NCI-H526 treated with DMSO at 0.1 percent for 48 hours (cell line): ENCODE measurements at regions not wholly inside any gene's neighbourhood (a gene's known extent, or its start where the extent isn't known, plus 50 kb on each side); places are given as distances from the start of the nearest gene placed in this dataset.

Experiments
- DNase-seq: peaks from one replicate; lab custom pipeline; 2025; lab: John Stamatoyannopoulos, UW

DNA sequence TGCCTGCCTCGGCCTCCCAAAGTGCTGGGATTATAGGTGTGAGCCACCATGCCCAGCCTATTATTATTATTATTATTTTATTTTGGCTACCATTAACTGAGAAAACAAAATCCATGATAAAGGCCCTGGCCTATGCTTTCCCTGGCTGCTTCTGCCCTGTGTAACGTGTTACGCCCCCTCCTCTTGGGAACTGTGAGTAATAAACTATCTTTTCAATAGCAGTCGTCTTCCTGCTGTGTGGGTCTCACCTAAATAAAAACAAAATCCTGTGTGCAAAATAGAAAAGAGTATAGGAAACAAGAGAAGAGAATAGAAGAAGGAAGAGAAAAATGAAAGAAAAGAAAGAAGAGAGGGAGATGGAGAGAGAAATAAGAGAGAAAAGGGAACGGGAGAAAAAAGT is 237.0 kb downstream of the MIAT start:
- DNase-seq, result no peak

DNA sequence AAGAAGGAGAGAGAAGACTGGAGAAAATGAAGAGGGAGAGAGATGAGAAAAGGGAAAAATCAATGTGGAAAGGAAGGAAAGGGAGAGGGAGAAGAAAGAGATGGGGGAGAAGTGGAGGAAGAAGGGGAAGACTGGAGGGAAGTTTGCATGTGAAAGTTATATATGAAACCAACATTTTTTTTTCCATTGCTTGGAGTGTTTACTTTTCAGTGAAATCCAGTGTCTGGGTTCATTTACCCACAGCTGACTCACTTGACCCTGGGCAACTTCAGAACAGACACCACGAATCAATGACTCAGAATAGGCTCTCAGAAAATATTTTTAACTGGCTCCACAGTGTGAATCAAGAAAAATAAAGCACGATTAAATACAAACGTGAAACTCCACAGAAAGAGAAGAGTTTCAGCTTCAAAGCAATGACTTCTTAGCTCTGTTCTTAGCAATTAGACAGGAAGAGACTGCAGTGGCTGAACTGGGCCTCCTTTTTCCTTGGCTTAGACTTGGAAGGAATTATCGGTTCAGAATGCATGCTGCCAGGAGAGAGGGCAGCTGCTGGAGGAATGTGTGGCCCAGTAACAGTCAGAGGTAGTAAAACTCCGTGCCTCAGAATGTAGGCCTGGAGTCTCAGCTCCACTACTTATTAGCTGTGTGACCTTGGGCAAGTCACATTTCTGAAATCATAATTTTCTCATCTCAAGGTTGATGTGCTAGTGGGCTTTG is 237.5 kb downstream of the MIAT start:
- DNase-seq, result no peak

DNA sequence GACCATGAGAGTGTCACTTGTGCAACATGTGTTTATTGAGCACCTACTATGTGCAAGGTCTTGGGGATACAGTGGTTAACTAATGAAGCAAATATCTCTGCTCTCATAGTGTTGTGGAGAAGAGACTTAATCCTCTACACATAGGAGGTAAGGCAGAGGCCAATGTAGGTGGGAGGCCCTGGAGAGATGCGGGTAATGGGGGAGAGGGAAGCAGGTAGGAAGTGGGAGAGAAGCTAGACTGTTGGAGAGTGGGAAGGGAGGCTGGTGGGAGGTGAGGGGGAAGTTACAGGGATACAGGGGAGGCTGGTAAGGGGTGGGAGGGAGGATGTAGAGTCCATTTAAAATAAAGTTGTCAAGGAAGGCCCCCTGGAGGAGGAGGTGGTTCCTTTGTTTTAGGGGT is 240.0 kb downstream of the MIAT start:
- DNase-seq, result no peak

DNA sequence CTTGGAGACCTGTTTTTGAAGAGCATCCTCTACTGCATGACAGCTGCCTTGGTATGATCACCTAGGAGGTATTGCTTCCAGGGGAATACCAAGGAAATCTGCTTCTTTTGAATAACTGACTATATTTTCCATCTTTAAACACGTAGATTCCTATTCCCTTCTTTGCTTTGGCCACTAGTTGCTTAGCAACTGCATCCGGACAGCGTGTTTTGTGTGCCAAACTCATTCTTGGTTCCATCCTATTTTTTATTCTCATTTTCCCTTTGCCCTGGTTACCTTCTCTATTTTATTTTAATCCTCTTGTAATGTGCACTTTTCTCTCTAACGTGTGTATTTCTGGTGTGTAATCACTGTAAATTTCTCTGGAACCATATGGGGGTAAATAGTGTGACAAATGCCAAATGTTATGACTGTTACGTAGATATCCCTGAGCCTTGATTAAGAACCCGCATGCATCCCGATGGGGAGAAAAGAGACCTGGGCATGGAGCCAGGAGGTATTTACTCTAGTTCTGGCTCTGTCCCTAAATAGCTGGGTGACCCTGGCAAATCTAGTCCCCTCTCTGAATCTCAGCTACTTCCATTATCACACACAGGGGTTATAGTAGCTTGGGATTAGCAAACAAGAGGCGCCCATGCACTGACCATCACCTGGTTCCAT is 241.7 kb downstream of the MIAT start:
- DNase-seq, result no peak

DNA sequence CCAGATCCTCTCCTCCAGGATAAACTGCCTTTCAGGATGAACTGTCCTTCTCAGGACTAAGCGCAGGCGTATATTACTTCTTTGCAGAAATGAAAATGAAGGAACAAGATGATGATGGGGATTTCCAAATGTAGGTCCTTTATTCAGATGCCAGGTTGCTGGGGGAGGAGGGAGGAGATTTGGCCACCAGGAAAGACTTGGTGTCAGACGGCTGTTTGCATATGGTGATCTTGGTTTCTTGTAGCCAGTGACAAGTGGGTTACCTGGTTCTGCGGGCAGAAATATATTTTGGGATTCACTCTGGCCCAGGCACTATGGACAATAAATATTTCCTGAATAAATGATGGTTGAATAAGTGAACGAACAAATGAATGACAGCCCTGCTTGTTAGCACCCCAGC is 243.4 kb downstream of the MIAT start:
- no peak for DNase-seq

DNA sequence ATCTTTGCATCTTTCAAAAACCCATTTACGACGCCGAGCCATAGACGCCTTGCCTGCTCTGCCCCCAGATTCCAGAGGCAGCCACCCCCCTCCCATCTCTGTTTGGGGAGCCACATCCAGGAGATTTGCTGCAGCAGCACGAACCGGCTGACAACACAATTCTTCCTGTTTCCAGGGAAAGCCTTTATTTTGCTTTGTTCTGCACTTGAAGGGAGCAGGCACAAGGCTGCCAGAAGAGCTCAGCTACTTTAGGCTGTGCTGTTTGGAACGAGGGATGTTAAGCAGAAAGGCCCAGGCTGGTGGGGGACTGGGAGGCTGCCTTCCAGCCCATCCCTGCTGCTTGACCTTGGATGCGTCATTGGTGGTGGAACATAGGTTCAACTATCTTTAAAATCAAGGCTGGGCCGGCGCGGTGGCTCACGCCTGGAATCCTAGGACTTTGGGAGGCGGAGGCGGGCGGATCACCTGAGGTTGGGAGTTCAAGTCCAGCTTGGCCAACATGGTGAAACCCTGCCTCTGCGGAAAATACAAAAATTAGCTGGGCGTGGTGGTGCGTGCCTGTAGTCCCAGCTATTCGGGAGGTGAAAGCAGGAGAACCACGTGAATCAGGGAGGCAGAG is 243.9 kb downstream of the MIAT start:
- no peak for DNase-seq

DNA sequence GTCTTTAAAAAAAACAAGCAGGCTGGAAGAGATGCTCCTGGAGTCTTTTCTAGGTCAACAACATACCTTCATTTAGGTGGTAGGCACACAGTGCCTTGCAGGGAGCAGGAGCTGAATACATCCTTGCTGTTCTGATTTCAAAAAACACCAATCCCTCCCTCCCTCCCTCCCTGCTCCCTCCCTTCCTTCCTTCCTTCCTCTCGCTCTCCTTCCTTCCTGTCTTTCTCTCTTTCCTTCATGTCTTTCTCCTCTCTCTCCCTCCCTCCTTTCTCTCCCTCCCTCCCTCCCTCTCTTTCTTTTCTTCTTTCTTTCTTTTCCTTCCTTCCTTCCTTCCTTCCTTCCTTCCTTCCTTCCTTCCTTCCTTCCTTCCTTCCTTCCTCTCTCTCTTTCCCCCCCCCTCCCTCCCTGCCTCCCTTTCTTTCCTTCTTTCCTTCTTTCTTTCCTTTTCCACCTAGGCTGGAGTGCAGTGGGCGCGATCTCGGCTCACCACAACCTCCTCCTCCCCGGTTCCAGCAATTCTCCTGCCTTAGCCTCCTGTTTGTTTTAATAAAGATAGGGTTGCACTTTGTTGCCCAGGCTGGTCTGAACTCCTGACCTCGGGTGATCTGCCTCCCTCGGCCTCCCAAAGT is 245.1 kb downstream of the MIAT start:
- no peak for DNase-seq

DNA sequence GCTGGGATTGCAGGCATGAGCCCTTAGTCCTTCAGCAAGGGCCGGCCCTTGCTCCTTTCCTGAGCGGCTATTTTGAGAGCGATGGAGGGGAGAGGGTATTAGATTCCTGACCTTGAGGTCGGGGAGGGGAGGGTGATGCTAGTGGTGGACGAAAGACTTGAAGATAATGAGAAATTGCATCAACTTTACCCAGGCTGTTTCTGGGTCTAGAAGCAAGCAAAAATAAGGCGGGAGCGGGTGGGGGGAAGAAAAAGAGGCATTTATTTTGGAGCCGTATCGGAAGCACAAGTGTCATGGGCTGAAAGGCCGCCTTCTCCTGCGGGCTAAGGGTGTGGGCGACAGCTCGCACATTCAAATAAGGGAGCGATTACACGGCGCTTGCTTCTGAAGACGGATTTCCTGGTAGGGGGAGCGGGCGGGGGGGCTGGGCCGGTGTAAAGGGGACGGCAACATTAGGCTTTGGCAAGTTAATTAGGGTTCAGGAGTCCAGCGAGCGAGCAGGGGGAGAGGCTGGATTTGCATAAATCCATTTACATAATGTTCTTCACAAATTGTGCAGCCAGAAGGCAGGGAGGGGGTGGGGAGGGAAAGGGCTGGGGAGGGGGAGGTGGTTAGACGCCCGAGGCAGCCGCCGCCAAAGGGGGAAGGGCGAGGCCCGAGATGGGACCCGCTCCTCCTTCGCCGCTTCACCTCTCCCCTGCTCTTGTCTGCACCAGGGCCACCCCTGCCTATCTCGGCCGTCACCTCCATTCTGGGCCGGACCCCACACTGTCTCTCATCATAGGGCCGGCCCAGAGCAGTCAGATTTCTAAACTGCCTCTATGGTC is 245.9 kb downstream of the MIAT start:
- DNase-seq, result peak; percentile 94

DNA sequence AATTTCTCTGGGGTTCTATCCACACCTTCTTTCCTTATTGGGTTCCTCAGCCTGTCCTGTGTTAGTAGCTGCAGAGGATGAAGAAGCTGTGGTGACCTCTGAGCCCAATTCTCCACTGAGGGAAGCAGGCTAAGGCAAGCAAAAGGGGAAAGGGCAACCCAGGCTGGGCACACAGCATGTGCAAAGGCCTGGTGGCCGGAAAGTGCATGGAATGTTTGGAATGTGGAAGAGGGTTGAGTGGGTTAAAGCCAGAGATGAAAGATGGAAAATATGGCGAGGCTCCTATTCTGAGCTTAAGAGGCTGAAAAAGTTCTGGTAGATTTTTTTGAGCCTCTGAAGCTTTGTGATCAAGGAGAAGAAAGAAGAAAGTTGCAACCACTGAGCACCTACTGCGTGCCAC is 247.1 kb downstream of the MIAT start:
- DNase-seq, result no peak

DNA sequence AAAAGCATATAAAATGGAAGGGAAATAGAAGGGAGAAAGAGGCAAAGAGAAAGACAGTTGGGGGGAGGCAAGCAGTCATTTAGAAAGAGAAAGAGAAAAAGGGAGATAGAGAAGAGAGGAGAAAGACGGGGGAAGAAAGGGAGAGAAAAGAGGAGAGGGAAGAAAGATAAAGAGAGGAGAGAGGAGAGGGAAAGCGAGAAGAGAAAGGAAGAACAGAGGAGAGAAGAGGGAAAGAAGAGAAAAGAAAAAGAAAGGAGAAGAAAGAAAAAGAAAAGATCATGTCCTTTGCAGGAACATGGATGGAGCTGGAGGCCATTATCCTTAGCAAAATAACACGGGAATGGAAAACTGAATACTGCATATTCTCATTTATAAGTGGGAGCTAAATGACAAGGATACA is 247.7 kb downstream of the MIAT start:
- DNase-seq, result no peak

DNA sequence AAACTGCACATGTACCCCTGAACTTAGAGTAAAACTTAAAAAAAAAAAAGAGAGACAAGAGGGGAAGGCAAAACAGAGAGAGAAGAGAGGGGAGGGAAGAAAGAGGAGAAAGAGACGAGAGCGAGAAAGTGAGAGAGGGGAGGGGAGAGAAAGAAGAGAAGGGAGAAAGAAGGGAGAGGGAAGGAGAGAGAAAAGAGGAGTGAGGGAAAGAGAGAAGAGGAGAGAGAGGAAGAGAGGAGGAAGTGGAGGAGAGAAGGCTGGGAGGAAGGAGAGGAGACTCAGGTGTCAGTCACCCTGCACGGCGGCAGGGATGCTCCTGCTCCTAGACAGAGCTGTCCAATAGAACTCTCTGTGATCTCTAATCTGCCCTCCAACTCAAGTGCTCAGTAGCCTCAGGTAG is 248.3 kb downstream of the MIAT start:
- no peak for DNase-seq

DNA sequence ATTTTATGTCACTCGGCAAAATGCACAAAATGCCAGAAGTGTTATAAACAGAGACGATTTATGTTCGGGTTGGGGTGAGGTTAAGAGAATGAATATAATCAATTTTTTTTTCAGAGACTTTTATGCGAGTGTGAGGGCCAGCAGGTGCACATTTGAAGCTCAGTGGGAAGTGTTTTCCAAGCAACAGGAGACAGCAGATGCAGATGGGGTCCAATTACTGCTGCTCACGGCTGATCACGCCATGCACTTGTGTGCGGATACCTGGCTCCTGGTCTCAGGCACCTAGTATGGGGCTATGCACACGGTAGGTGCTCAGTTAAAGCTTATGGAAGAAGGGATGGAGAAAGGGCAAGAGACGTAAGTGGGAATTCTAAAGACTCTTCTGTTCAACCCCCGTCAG is 249.1 kb downstream of the MIAT start:
- DNase-seq, result peak; percentile 5

DNA sequence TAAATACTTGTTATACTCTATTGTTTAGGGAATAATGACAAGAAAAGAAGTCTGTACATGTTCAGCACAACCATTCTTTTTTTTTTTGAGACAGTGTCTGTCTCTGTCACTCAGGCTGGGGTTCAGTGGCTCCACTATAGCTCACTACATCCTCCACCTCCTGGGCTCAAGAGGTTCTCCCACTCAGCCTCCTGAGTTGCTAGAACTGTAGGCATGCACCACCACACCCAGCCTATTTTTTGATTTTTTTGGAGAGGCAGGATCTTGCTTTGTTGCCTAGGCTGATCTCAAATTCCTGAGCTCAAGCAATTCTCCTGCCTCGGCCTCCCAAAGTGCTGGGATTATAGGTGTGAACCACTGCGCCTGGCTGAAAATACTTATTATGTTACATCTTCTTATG is 250.0 kb downstream of the MIAT start:
- no peak for DNase-seq

DNA sequence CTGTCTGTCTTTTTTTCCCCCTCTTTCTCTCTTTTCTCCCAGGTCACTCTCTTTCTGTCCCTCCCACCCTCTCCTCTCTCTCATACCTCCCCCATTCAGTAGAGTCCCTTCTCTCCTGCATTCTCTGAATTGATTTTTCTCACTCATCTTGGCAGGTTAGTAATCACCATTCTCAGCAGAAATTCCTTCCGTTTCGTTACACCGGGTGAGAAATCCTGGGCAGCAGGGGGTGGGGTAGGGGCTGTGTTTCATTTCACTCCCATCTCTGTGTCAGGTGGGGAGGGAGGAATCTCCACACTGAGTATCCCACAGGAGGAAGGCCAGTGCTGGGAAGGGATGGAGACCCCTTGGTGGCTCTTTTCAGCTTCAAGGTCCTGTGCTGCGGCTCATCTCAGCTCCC is 253.5 kb downstream of the MIAT start:
- DNase-seq, result no peak

DNA sequence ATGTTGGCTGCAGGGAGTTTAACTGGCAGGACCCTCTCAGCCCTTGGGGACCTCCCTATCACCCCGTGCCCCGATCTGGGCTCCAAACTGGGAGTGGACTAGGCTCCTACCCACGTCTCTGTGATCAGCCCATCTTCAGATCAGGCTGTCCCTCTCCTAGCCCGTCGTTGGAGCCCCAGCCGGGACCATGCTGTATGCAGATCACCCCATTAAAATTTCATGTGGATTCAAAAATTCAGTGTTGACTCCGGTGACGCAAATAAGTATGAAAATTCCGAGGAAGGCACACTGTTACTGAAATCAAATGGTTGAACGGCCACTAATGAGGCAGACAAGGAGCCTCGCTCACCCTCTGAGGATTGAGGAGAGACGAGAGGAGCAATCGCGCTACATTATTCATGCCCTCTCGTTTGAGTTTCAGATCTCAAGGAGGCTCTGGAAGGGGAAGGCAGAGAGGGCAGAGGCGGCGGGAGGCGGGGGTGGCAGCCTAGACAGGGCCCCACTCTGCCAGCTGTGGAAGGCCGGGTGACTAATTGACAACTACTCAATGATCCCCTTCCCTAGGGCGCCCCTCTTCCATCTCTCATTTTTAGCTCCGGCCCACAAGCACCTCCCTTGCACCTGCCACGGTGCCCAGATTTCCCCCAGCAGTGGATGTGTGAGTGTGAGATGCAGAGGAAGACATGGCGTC is 255.4 kb downstream of the MIAT start:
- peak; percentile 40 for DNase-seq

DNA sequence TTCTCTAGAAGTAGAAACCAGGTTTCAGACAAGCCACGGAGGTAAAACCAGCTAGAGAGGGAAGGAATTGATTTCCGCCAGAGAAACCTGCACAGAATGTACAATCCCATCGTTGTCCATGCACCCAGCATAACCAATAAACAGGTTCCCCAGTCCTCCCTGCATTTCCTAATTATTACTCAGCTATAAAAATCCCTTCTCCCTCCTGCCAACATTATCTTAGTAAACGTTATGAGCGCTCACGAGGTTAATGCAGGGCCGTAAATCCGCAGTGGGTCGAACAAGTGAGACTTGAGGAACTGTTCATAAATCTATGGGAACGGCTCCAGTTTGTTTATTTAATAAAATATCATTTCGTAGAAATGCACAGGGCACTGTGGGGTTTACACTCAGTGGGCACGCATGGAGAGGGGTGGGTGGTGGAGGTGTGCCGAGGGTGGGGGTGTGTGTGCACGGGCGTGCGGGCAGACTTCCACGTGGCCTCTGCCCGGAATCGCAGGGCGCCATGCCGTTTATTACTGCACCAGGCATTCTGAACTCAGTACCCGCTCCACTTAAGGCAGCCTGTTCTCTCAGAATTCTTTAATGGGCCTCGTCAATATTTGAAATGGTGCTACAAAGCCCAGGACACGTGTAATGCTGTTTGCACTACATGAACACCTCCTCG is 257.3 kb downstream of the MIAT start:
- peak; percentile 8 for DNase-seq

DNA sequence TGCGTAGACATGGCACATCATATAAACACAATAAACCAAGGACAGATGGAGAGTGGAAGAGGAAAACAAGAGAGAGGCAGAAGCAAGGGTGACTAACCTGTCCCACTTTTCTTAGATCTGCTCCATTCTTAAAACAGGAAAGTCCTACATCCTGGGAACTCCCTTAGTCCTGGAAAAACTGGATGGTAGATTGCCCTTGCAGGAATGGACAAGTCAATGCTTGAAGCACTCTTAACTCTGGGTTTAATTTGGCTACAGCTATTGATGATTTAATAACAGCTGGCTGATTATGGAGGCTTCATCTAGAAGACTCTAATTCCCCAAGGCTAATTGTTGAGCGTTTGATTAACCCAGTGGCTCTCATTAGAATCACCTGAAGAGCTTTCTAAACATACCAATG is 258.8 kb downstream of the MIAT start:
- DNase-seq, result no peak

DNA sequence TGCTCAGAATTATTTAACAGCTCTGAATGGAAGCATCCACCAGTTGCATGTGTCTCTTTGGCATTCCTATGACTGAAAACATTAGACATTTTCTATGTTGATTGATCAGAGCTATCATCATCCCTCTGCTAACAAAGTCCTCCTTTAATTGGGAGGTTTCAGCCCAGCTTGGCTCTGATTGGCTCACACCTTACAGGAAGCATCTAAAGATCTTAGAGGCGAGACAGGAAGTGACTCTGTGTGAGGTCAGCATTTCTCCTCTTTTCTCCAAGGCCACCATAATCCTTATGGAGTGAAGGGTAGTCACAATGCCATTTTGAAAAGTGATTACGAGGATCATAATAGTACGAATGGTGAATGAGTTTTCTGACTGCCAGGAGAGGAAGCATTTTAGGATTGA is 260.8 kb downstream of the MIAT start:
- DNase-seq, result no peak

DNA sequence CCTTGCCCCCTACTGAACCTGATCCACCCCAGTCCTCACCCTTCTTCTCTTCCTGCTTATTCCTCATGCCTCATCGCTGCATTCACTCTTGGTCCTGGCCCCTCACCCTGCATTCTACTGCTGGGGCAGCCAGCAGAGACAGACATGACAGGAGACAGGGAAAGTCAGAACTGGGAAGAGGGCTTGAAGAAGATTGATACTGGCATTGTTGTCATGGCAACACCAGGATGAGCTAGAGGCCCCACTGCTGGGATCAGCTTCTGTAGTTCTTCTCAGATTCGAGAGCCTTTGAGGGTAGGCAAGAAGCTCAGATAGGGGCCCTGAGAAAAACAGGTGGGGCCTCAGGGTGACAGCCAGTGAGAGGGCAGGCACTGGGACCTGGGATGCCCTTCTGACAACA is 264.3 kb downstream of the MIAT start:
- no peak for DNase-seq

DNA sequence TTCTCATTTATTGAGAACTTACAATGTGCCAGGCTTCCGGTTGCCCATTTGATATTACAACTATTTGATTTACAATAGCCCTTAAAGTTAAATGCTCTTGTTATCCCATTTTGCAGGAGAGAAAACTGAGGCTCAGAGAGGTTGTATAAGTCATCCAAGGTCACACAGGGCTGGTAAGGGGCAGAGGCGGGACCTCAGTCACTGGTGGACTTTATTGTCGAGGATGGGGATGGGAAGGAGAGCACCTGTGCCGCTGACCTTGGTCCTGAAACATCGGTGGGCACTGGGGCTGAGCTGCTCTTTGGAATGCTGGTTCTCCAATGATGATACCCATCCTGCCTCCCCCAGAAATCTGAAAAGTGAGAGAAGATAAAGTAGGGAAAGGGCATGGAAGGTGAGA is 265.4 kb downstream of the MIAT start:
- no peak for DNase-seq

DNA sequence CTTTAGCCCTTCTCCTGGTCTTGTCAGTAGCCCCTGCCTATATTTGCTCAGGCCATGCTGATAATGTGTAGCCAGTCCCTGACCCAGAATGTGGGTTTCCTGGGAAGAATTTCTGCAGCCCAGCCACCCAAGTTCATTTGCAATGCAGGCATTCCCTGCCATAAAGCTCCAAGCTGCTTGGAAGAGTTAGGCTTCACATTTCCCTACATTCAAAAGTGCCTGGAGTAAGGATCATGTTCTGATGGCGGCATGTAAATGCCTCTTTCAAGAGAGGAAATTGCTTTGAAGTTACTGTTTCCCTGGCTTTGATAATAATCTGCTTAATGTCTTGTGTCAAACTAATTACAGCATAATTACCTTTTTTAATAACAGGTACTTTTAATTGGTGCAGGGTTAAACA is 266.1 kb downstream of the MIAT start:
- peak; percentile 21 for DNase-seq
